Thyroid gland (tissue), 4 donors: ENCODE measurements at regions not wholly inside any gene's neighbourhood (a gene's known extent, or its start where the extent isn't known, plus 50 kb on each side); places are given as distances from the start of the nearest gene placed in this dataset.

ENCODE experiments used
- CTCF ChIP-seq, 6 experiments: fragments of 200-600 bp in 3 of 6; fragments of 450-650 bp in 3 of 6; sonication (generic) in 3 of 6; IDR thresholded peaks; one replicate each; pipeline ENCODE4 v1.5.1; 2016 to 2019; ENCODE audit warnings: antibody characterized with exemption in 6 of 6, mild to moderate bottlenecking in 2 of 6, inconsistent platforms in 1 of 6, moderate library complexity in 1 of 6
- POLR2A ChIP-seq, 2 donors: fragments of 450-650 bp; IDR thresholded peaks; one replicate each; pipeline ENCODE4 v1.6.1; 2017; ENCODE audit warnings: antibody characterized with exemption in 2 of 2, mild to moderate bottlenecking in 2 of 2, moderate library complexity in 1 of 2

- no peak for TF ChIP-seq CTCF (IDR thresholded peaks at IDR 0.05)
- TF ChIP-seq POLR2A (IDR thresholded peaks at IDR 0.05), result no peak
Observed at GRCh38 chrX:112931478-112931877, 90.8 kb upstream of the AMOT start.
